ENCODE measurements at regions not wholly inside any gene's neighbourhood (a gene's known extent, or its start where the extent isn't known, plus 50 kb on each side); places are given as distances from the start of the nearest gene placed in this dataset.

GRCh38 chr16:6714510-6714909, 618.1 kb upstream of the RBFOX1 start:
- no peak overlapping the region for H3K27ac ChIP-seq (ENCODE audit: insufficient read depth, low read length)
- ATAC-seq (ENCODE audit: low read depth) (no peak), DNase-seq (no peak)
- in situ Hi-C loops (cut with MboI; ENCODE audit: low sequenced_read_pairs), result no loop called here
- peaks cover 14% of the 10 kb centered on the region for H3K9me3 ChIP-seq (ENCODE audit: control insufficient read depth, insufficient read depth, low read length)
- no peak overlapping the region for H3K4me3 ChIP-seq (ENCODE audit: insufficient read depth, low read depth, low read length)
- CTCF ChIA-PET, result no interaction called here
- H3K4ac ChIP-seq (ENCODE audit: low read depth, low read length), result no peak overlapping the region
- no peaks in the 10 kb centered on the region for H4K20me1 ChIP-seq (ENCODE audit: insufficient read depth, low read length)
- no peak overlapping the region for H2BK20ac ChIP-seq (ENCODE audit: low read depth, low read length)
- no peak overlapping the region for H2AK9ac ChIP-seq (replicated peaks; ENCODE audit: low read depth, low read length, poor library complexity)
- TF ChIP-seq NFE2L2 (IDR thresholded peaks at IDR 0.05; ENCODE audit: low read depth, low read length), result no peak
- dilution Hi-C loops (cut with HindIII; ENCODE audit: low sequenced_read_pairs, unreplicated experiment), result no loop called here
- no CpG with 5 or more reads among the region's 3 CpGs for WGBS, 2 experiments (ENCODE audit: extremely low coverage in 2 of 2, insufficient read length in 1 of 2)
- H3K14ac ChIP-seq (replicated peaks; ENCODE audit: low read depth, low read length), result no peak overlapping the region
- H3K9me1 ChIP-seq (ENCODE audit: insufficient read depth, low read length), result no peaks in the 10 kb centered on the region
- intact Hi-C loops (cut with micrococcal nuclease), result no loop called here
- H2BK120ac ChIP-seq (ENCODE audit: low read depth, low read length), result no peak overlapping the region
- no peaks in the 10 kb centered on the region for H3K4me1 ChIP-seq (ENCODE audit: control insufficient read depth, insufficient read depth, low read length)
- H2AK5ac ChIP-seq (ENCODE audit: low read depth, low read length), result no peak overlapping the region
- H4K5ac ChIP-seq (ENCODE audit: low read depth, low read length), result no peak overlapping the region
- H3K23ac ChIP-seq (ENCODE audit: low read depth, low read length), result no peak overlapping the region
- H3K36me3 ChIP-seq (ENCODE audit: control insufficient read depth, insufficient read depth, low read length), result no peaks in the 10 kb centered on the region
- no peak overlapping the region for H2BK5ac ChIP-seq (ENCODE audit: low read depth, low read length, poor library complexity, severe bottlenecking)
- no peaks in the 10 kb centered on the region for H3K79me1 ChIP-seq (ENCODE audit: low read depth in 1 of 2, low read length in 2 of 2)
- no peak overlapping the region for H3K9ac ChIP-seq (ENCODE audit: low read depth, low read length)
- no peak overlapping the region for H4K91ac ChIP-seq (ENCODE audit: insufficient read depth, low read depth, low read length)
- H3K56ac ChIP-seq (ENCODE audit: extremely low read depth, insufficient read depth, low read length), result no peak overlapping the region
- H3K27me3 ChIP-seq (ENCODE audit: control insufficient read depth, insufficient read depth, low read length), result no peaks in the 10 kb centered on the region
- H4K8ac ChIP-seq (ENCODE audit: low read depth in 2 of 2, low read length in 2 of 2), result no peak overlapping the region
- POLR2A ChIA-PET (ENCODE audit: unreplicated experiment), result no interaction called here
- no peak overlapping the region for H2AFZ ChIP-seq (replicated peaks; ENCODE audit: low read length, poor library complexity)
- H2BK15ac ChIP-seq (ENCODE audit: low read depth, low read length), result no peak overlapping the region
- no peak overlapping the region for H3K18ac ChIP-seq (ENCODE audit: low read depth, low read length)
- no TSS peak for BruUV-seq (replicated peaks)
- H3K4me2 ChIP-seq (ENCODE audit: low read depth, low read length), result no peak overlapping the region
